HCEC 1CT (cell line): ENCODE measurements at regions not wholly inside any gene's neighbourhood (a gene's known extent, or its start where the extent isn't known, plus 50 kb on each side); places are given as distances from the start of the nearest gene placed in this dataset.
"Not testable (repeated sequence)": the region's sequence is repeated elsewhere in the genome, so short reads cannot be mapped to it uniquely, and the experiment has no call there.

Source experiments
- DNase-seq: peaks from one replicate; pipeline ENCODE4 v3.0.0-alpha.2; 2017

GRCh38 chr16:22659933-22660332 lies 149.2 kb downstream of the NPIPB5 start:
- peak; percentile 22 for DNase-seq

- no peak for DNase-seq
These were observed 149.9 kb downstream of the NPIPB5 start for GRCh38 chr16:22660441-22661160.

- DNase-seq: no peak
These were observed 150.5 kb downstream of the NPIPB5 start for GRCh38 chr16:22661161-22661647.

- not testable (repeated sequence) for DNase-seq
These were observed 151.0 kb upstream of the HS3ST2 start for GRCh38 chr16:22662958-22663357.

GRCh38 chr16:22663389-22664064 lies 150.4 kb upstream of the HS3ST2 start:
- DNase-seq: no peak

- DNase-seq: peak; percentile 0
These were observed 149.8 kb upstream of the HS3ST2 start for GRCh38 chr16:22664132-22664531.

- no peak for DNase-seq
These were observed 149.4 kb upstream of the HS3ST2 start for GRCh38 chr16:22664561-22664997.

GRCh38 chr16:22665048-22665797 lies 148.7 kb upstream of the HS3ST2 start:
- no peak for DNase-seq

GRCh38 chr16:22665803-22666202 lies 148.2 kb upstream of the HS3ST2 start:
- no peak for DNase-seq

- DNase-seq: peak; percentile 0
These were observed 145.6 kb upstream of the HS3ST2 start for GRCh38 chr16:22668318-22668717.

- DNase-seq: no peak
These were observed 143.9 kb upstream of the HS3ST2 start for GRCh38 chr16:22670044-22670536.

GRCh38 chr16:22670551-22671041 lies 143.4 kb upstream of the HS3ST2 start:
- DNase-seq: no peak

- peak; percentile 68 for DNase-seq
These were observed 142.5 kb upstream of the HS3ST2 start for GRCh38 chr16:22671301-22672076.

GRCh38 chr16:22672830-22673210 lies 141.1 kb upstream of the HS3ST2 start:
- DNase-seq: no peak

GRCh38 chr16:22673421-22673831 lies 140.5 kb upstream of the HS3ST2 start:
- peak; percentile 0 for DNase-seq

GRCh38 chr16:22674832-22675191 lies 139.2 kb upstream of the HS3ST2 start:
- no peak for DNase-seq

- DNase-seq: peak; percentile 0
These were observed 138.0 kb upstream of the HS3ST2 start for GRCh38 chr16:22675745-22676540.

- DNase-seq: peak; percentile 0
These were observed 136.7 kb upstream of the HS3ST2 start for GRCh38 chr16:22677024-22677830.

GRCh38 chr16:22678311-22678710 lies 135.7 kb upstream of the HS3ST2 start:
- peak; percentile 0 for DNase-seq

GRCh38 chr16:22681554-22682291 lies 132.2 kb upstream of the HS3ST2 start:
- DNase-seq: no peak
